Large intestine (tissue), 3 donors: ENCODE measurements at regions not wholly inside any gene's neighbourhood (a gene's known extent, or its start where the extent isn't known, plus 50 kb on each side); places are given as distances from the start of the nearest gene placed in this dataset.
A peak's percentile ranks its signal among the peaks of the same experiment; 100 is the strongest.

Experiments used
- DNase-seq, 2 donors: peaks; one replicate each; pipeline versions ENCODE4 v3.0.0 to v3.0.0-alpha.2; 2013
- H3K27ac ChIP-seq: one replicate; pipeline ENCODE4 v1.5.1; 2013; ENCODE audit warnings: low read length
- H3K27me3 ChIP-seq: 2 replicates; pipeline ENCODE4 v1.6.1; 2013; ENCODE audit warnings: low read length; ENCODE audit not compliant: control insufficient read depth, insufficient read depth
- H3K36me3 ChIP-seq: 2 replicates; pipeline ENCODE4 v1.6.1; 2013; ENCODE audit warnings: low read length; ENCODE audit not compliant: control insufficient read depth, insufficient read depth
- H3K4me1 ChIP-seq: one replicate; pipeline ENCODE4 v1.6.1; 2013; ENCODE audit warnings: low read length; ENCODE audit not compliant: control insufficient read depth, insufficient read depth
- H3K4me3 ChIP-seq: one replicate; pipeline ENCODE4 v1.5.1; 2013; ENCODE audit warnings: low read length
- H3K9me3 ChIP-seq: one replicate; pipeline ENCODE4 v1.6.1; 2013; ENCODE audit warnings: mild to moderate bottlenecking, low read depth, low read length, moderate library complexity; ENCODE audit not compliant: control insufficient read depth
- WGBS: methylation state at CpG from one replicate; pipeline ENCODE4 v1.1.5; 2013; ENCODE audit warnings: low lambda C conversion rate; ENCODE audit not compliant: insufficient coverage; 5-methylcytosine and 5-hydroxymethylcytosine counted together

DNA sequence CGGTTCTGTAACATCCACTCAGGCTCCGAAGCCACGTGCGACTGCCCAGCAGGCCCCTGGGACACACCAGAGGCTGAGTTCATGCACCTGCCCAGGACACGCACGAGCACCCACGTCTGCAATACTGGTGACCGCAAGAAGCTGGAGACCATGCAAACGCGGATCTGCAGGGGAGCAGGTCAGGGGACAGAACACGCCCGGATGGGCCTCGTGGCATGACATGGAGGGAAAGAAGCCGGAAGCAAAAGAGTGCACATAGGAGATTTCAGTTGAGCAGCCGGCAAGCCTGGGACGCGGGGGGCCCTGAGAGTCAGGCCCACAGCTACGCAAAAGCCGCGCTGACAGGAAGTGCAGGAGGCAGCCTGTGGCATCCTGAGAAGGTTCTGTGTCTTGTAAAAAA lies 73.7 kb downstream of the FOXL3 start:
- no peak for DNase-seq
- H3K4me1 ChIP-seq: peaks cover 15% of the 10 kb centered on the region
- no peak overlapping the region for H3K4me3 ChIP-seq
- H3K27me3 ChIP-seq: peaks cover 8% of the 10 kb centered on the region
- H3K27ac ChIP-seq: no peak overlapping the region
- H3K36me3 ChIP-seq: no peaks in the 10 kb centered on the region
- 90% methylated on average over 2 of the region's 20 CpGs for WGBS
- peaks cover 21% of the 10 kb centered on the region for H3K9me3 ChIP-seq

DNA sequence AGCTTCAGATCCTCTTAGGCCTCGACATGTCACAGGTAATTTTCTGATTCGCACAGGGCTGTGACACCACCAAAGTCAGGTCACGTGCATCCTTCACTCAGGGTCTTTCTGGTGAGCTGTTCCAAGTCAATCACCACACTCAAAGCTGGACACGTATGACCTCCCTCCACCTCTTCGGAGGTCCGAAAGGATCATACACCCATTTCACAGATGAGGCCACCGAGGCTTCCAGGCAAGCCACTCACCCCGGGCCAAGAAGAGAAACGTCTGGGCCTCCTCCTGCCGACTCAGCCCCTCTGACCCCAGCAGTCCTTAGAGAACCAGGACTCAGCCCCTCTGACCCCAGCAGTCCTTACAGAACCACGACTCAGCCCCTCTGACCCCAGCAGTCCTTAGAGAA lies 74.6 kb downstream of the FOXL3 start:
- DNase-seq: no peak
- Histone ChIP-seq H3K27me3 (peaks cover 8% of the 10 kb centered on the region), H3K36me3 (no peaks in the 10 kb centered on the region), H3K4me1 (peaks cover 22% of the 10 kb centered on the region), H3K9me3 (peaks cover 23% of the 10 kb centered on the region), H3K27ac (no peak overlapping the region), H3K4me3 (no peak overlapping the region)
- no CpG with 5 or more reads among the region's 11 CpGs for WGBS

DNA sequence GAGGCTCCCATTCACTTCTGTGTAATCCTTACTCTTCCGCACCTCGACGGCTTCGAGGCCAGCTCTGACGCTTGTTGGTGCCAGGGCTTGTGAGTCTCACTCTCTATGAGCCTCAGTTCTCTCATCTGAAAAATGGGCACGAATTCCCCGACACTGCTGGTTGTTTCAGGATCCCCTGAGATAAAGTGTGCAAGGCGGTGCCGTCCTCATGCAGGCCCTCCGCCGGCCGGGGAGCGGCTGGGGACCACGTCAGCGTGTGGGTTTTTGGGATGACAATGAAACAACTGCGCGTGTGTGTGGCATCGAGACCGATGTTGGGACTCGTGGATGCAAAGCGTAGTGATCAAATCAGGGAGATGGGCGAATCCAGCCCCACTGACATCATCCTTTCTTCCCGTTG lies 75.6 kb downstream of the FOXL3 start:
- WGBS: no CpG with 5 or more reads among the region's 23 CpGs
- DNase-seq: no peak
- H3K9me3 ChIP-seq: peaks cover 16% of the 10 kb centered on the region

DNA sequence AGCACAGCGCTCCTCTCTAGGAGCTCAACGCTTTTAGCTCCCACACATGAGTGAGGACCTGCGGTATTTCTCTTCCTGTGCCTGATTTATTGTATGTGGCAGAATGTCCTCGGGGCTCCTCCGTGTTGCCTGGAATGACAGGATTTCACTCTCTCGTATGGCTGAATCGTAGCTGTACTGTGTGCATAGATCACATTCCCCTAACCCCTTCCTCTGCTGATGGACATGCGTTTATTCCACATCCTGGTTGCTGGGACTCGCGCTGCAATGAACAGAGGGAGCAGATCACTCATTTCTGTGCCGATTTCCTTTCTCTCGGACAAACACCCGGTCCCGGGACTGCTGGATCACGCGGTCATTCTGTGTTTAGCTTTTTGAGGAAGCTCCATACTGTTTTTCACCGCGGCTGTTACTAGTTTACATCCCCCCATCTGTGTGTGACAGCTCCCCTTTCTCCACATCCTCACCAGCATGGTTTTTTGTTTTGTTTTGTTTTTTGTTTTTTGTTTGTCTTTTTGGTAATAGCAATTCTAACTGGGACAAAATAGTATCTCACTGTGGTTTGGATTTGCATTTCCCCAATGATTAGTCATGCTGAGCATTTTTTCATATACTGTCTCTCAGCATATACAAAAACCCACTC lies 76.3 kb downstream of the FOXL3 start:
- no peaks in the 10 kb centered on the region for H3K36me3 ChIP-seq
- no peak overlapping the region for H3K4me3 ChIP-seq
- peaks cover 14% of the 10 kb centered on the region for H3K9me3 ChIP-seq
- no peaks in the 10 kb centered on the region for H3K27me3 ChIP-seq
- H3K4me1 ChIP-seq: peaks cover 37% of the 10 kb centered on the region
- DNase-seq: no peak
- H3K27ac ChIP-seq: no peak overlapping the region
- no CpG with 5 or more reads among the region's 18 CpGs for WGBS

More for the DNA sequence above, 75.6 kb downstream of the FOXL3 start:
- no peak overlapping the region for H3K4me3 ChIP-seq
- H3K36me3 ChIP-seq: no peaks in the 10 kb centered on the region
- peaks cover 1% of the 10 kb centered on the region for H3K27me3 ChIP-seq
- peaks cover 30% of the 10 kb centered on the region for H3K4me1 ChIP-seq
- H3K27ac ChIP-seq: no peak overlapping the region

DNA sequence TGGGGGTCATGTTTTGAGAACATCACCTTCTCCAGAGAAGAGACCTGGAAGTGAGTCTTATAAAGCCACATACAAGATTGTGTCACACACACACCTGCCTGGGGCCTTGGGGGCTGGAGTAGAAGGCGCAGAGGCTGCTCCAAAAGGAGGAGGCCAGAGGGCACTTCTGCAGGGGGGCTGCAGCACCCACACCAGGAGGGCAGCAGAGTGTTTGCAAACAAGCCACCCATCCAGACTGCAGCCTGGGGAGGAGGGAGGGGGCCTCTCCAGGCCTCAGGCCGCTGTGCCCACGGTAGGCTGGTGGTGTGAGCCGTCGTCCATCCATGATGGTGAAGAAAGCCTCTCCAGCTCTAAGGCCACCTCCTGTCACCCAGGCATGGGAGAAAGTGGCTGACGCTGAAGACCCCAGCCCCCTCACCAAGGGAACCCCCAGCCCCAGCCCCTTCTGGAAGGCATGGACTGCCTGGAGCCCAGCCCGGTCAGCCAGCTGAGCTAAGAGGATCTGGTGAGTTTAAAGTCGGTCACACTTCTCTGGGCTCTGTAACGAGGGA lies 77.5 kb downstream of the FOXL3 start:
- Histone ChIP-seq H3K27me3 (no peaks in the 10 kb centered on the region), H3K4me1 (peaks cover 40% of the 10 kb centered on the region), H3K9me3 (peaks cover 19% of the 10 kb centered on the region), H3K4me3 (no peak overlapping the region), H3K27ac (no peak overlapping the region), H3K36me3 (no peaks in the 10 kb centered on the region)
- WGBS: no CpG with 5 or more reads among the region's 9 CpGs
- DNase-seq: no peak

DNA sequence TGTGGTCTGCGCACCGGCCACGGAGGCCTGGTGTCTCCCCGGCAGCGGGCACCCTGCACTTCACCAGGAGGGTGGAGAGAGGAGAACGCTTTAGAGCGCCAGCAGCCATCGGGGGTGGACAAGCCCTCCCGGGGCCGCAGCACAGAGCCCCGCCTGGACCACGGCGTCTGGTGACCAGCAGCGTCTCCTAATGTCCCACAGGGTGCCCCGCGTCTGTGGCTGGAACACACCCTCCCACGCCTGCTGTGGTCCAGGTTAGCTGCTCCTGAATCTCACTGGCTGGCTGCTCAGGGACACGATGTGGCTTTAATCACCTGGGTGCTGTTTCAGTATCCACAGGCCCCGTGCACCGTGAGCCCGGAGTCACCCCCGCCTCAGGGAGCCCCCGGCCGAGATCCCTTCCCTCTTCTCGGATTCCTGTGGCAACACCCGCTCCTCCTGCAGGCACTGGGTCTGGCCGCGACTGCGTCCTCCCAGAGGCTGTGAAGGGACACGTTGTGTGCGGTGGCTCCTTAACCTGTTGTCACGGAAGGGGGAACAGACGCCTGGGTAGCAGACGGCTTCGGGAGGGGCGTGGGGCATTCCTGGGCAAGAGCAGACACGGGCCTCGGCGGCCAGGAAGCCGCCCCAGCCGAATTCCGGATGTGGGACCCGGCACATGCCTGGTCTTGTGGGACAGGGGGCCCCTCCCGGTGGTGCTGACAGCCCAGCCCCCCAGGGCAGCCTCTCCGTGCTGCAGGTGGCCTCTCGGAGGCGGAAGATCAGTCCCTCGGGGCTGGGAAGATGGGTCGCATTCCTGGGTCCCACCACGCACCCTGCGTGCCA lies 78.9 kb downstream of the FOXL3 start:
- Histone ChIP-seq H3K27ac (peak overlapping the region; percentile 98), H3K9me3 (peaks cover 15% of the 10 kb centered on the region), H3K36me3 (no peaks in the 10 kb centered on the region), H3K27me3 (no peaks in the 10 kb centered on the region), H3K4me3 (no peak overlapping the region), H3K4me1 (peaks cover 55% of the 10 kb centered on the region)
- no CpG with 5 or more reads among the region's 51 CpGs for WGBS
- DNase-seq: peak; percentile 38 to 79

DNA sequence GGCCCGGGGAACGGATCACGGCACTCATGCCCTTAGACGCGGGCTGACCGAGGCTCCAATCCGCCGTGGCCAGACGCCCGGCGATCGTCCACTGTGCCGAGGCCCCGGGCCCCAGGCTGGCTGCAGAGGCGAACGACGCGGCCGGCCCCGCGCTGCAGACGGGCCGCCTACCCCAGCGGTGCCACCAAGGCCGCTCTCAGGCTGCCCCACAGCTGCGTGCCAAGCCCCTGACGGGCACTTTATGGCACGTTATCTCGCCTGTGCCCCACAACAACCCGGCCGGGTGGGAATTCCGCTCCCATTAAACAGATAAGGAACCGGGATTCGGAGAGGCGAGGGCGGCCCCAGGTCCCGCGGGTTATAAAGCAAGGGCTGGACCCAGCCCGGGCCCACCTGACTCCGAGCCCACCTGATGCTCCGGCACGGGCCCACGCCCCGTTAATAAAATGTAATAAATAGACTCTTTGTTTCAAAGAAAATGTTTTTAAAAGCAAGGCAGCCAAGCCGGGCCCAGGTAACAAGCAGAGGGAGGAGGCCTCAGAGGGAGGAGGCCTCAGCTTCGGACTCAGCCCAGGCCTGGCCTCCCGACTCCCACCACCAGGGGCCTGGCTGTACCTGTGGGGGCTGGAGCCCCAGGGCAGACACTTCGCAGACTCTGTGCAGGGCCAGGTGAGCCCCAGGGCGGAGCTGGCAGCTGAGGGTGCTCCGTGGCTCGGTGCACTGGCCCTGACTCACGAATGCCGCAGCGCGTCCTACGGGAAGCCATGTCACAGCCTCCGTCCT lies 79.7 kb downstream of the FOXL3 start:
- Histone ChIP-seq H3K27ac (peak overlapping the region; percentile 98), H3K4me3 (peak overlapping the region; percentile 2), H3K27me3 (no peaks in the 10 kb centered on the region), H3K36me3 (no peaks in the 10 kb centered on the region), H3K4me1 (peaks cover 63% of the 10 kb centered on the region), H3K9me3 (peaks cover 17% of the 10 kb centered on the region)
- no CpG with 5 or more reads among the region's 57 CpGs for WGBS
- peak; percentile 82 to 94 for DNase-seq

DNA sequence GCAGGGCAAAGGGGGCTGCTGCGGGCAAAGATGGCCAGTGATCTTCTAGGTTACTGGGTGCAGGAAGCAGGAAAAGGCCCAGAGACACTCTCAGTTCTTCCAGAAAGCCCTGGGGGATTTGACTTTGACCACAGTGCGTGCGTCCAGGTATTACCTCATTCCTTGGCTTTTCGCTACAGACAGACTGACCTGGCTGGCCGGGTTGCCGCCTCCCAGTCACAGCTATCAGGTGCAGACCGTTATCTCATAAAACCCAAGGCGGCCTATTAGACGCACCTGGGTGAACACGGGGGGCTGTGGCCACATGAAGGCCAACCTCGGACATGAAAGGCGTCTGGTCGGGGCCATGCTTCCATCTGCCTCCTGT lies 80.3 kb downstream of the FOXL3 start:
- WGBS: no CpG with 5 or more reads among the region's 13 CpGs
- DNase-seq: peak; percentile 85 to 93
- H3K4me1 ChIP-seq: peaks cover 68% of the 10 kb centered on the region

DNA sequence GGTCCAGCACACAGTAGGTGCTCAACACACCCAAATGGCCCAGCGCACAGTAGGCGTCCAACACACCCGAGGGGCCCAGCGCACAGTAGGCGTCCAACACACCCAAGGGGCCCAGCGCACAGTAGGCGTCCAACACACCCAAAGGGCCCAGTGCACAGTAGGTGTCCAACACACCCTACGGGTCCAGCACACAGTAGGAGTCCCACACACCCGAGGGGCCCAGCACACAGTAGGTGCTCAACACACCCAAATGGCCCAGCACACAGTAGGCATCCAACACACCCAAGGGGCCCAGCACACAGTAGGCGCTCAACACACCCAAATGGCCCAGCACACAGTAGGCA lies 80.8 kb downstream of the FOXL3 start:
- peaks cover 71% of the 10 kb centered on the region for H3K4me1 ChIP-seq
- H3K9me3 ChIP-seq: peaks cover 15% of the 10 kb centered on the region
- no peak overlapping the region for H3K4me3 ChIP-seq
- H3K27me3 ChIP-seq: no peaks in the 10 kb centered on the region
- WGBS: no CpG with 5 or more reads among the region's 10 CpGs
- no peaks in the 10 kb centered on the region for H3K36me3 ChIP-seq
- H3K27ac ChIP-seq: peak overlapping the region; percentile 98
- peak in 1 of 2 donors; percentile 30 for DNase-seq

More for the DNA sequence above, 80.3 kb downstream of the FOXL3 start:
- H3K9me3 ChIP-seq: peaks cover 18% of the 10 kb centered on the region
- no peaks in the 10 kb centered on the region for H3K36me3 ChIP-seq
- peak overlapping the region; percentile 98 for H3K27ac ChIP-seq
- no peak overlapping the region for H3K4me3 ChIP-seq
- no peaks in the 10 kb centered on the region for H3K27me3 ChIP-seq

DNA sequence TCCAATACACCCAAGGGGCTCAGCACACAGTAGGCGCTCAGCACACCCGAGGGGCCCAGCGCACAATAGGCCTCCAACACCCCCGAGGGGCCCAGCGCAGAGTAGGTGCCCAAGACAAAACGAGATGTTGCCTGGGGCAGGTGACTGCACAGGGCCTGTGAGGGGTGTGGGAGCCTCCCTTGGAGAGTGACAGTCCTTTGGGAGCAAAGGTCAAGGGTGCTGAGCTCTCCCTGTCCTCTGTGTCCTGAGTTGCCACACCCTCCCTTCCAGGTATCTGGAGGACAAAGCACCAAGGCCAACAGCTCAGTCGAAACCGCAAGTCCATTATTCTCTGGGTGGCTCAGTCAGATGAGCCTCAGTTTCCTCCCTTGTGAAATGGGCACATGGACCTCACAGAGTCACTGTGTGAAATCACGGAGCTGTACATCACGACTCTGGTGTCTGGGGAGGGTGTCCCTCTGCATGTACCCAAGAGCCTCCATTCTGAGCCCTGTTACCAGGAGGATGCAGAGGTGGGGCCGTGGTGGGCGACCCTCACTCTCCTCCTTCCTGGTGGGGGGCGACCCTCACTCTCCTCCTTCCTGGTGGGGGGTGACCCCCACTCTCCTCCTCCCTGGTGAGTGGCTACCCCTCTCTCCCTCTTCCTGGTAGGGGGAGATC lies 81.3 kb downstream of the FOXL3 start:
- H3K4me1 ChIP-seq: peaks cover 73% of the 10 kb centered on the region
- H3K27ac ChIP-seq: peak overlapping the region; percentile 98
- no peaks in the 10 kb centered on the region for H3K27me3 ChIP-seq
- no peaks in the 10 kb centered on the region for H3K36me3 ChIP-seq
- no peak overlapping the region for H3K4me3 ChIP-seq
- WGBS: no CpG with 5 or more reads among the region's 13 CpGs
- peak; percentile 92 to 94 for DNase-seq
- H3K9me3 ChIP-seq: peaks cover 14% of the 10 kb centered on the region
